Hematopoietic multipotent progenitor cell treated with erythropoietin and hydrocortisone succinate and interleukin-3 and kit ligand, for 6 days (in vitro differentiated cells): ENCODE measurements at regions not wholly inside any gene's neighbourhood (a gene's known extent, or its start where the extent isn't known, plus 50 kb on each side); places are given as distances from the start of the nearest gene placed in this dataset.

Source experiments
- DNase-seq: peaks from one replicate; pipeline ENCODE4 v3.0.0-alpha.2; 2015

GRCh38 chr17:17398188-17398942, 78.4 kb upstream of the MED9 start:
- no peak for DNase-seq

DNA sequence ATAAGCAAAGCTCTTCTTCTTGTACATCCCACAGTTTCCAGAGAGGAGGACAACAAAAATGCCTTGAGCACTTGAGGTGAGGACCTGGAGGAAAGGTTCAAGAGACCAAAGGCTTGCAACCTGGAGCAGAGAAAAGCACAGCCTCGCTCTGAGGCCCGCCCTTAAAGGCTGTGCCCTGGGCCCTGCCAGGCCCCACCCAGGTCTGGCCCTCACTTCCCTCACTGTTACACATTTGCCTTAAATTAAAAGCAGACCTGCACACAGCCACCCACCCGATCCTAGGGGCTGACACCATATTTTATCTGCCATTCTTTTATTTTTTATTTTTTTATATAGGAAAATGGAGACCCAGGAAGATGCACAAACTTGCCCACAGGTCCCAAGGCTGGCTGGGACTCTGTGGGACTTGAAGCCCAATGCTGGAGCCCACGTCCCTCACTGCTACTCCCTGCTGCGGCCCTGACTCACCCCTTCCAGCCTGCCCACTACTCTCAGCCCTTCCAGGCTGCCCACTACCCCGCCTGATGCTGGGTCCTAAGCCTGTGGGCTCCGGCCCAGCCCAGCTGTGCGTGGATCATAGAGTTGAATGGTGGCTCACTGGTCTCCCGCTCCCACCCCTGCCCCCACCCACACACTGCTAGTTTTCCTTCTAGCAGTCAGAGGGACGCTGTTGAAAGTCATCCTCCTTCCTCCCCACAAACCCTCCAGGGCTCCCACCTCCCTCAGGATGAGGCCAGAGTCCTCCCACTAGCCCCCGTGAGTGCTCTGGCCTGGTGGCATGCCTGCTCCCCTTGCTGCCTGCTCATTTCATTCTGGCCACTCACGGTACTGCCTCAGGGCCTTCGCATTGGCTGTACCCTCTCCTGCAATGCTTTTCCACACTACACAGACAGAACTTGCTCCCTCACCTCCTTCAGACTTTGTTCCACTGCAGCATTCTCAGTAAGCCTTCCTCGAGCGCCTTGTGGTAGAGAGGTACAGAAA, 77.6 kb upstream of the MED9 start:
- peak; percentile 57 for DNase-seq

DNA sequence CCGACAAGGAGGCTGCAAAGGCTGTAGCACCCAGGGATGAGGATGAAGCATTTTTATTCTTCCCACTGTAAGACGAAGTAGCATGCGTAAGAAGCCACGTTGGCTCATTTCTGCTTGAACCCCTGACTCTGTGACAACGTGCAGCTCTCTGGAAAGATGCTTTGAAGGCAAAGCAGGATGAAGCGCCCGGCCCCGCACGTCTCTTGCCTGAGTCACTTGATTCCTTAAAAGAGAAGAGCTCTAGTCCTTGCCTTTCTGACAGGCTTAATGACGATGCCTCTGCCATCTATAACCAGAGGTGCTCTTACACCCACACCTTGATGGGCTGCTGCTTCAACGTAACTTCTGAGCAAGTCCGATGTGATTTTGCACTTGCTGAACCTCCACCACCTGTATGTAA, 76.7 kb upstream of the MED9 start:
- no peak for DNase-seq

DNA sequence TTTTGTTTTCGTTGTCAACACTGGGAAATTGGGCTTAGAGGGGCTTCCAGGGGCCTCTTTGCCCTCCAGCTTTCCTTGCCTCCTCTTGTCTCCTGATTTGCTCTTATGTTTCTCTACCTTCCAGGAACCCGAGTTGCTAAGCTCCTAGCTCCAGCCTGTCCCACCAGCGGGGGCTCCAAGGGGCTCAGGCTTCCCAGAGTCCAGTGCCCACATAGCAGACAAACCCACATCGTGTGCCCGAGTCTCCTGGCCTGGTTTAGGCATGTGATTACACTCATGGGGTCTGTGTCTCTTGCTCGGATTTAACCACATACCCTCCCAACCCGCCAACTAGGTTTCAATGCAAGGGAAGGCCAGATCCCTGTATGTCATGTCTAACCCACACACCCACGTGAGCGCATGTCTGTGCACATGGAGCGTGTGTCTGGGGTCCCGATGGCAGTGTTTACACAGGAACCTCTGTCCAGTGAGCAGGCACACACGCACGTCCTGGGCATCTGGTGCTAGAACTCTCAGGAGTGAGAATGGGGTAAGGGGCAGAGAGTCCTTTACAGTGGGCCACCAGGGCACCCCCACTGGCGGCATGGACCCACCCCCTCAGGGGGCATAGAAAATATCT, 76.1 kb upstream of the MED9 start:
- DNase-seq, result no peak

DNA sequence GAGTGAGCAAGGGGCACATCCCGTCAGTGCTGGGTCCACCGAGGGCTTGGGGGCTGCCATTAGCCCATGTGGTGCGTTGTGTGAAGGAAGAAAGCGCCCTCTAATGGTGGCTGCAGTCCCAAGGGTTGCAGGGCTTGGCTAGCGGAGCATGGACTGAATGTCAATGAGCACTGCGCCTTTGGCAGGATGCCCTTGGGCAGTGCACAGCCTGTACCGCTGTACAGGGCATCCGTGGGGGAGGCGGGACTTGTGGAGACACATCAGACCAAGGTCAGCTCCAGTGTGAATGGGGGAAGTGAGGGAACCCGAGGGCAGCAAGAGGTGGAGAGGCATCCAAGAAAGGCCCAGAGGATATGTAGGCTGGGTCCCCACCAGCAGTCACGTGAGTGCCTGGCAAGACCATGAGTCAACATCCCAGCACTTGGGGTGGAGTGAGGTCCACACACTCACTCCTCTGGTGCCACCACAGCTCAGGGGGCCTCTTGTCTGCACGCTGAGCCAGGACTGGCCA, 75.5 kb upstream of the MED9 start:
- DNase-seq, result peak; percentile 64

GRCh38 chr17:17402558-17402957, 74.2 kb upstream of the MED9 start:
- DNase-seq, result no peak

DNA sequence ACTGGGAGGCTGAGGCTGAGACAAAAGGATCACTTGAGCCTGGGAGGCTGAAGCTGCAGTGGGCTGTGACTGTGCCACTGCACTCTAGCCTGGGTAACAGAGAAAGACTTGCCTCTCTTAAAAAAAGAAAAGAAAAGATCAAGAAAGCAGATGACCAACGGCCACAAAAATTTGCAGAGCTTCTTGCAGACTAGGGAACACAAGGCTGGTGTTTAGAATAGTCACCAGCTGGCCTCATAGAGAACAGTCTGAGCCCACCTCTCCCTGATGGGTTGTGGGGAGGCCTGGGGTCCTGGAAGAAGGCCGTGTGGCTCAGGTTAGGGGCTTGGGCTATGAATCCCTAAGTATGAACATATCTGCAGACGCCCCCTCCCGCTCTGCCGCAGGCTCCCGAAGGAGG, 73.7 kb upstream of the MED9 start:
- DNase-seq, result no peak

GRCh38 chr17:17403899-17404576, 72.8 kb upstream of the MED9 start:
- DNase-seq, result peak; percentile 67

DNA sequence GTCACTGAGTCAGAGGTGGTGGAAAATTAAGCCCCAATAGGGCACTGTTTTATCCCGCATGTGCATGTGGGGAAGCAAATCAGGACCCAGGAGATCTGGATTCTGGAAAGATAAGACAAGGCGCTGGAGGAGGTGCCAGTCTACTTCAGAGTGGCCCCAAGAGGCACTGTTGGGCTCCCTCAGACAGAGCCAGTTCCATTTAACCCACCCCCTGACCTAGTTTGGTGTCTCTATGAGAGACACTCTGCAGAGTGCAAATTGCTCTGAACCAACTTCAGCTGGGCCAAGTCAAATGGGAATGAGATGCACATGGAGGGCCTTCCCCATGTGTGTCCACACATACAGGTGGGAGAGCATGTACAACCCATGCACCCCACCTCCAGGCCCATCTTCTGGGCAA, 71.1 kb upstream of the MED9 start:
- no peak for DNase-seq

- no peak for DNase-seq
Observed at GRCh38 chr17:17406225-17406624, 70.6 kb upstream of the MED9 start.

DNA sequence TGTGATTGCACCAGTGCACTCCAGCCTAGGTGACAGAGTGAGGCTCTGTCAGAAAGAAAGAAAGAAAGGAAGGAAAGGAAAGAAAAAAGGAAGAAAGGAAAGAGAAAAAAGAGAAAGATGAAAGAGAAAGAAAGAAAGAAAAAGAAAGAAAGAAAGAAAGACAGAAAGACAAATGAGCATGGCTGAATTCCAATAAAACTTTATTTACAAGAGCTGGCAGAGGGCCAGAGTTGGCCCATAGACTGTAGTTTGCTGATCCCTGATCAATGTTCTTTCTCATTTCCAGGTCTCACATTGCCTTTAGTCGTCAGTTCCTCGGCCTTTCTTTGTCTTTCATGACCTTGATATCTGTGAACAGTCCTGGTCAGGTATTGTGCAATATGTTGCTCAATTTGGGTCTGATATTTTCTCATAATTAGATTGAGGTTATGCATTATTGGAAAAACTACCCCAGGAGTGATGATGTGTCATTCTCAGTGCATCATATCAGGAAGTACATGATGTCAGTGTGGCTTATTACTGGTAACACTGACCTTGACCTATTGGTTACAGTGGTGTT, 68.5 kb upstream of the MED9 start:
- peak; percentile 73 for DNase-seq

DNA sequence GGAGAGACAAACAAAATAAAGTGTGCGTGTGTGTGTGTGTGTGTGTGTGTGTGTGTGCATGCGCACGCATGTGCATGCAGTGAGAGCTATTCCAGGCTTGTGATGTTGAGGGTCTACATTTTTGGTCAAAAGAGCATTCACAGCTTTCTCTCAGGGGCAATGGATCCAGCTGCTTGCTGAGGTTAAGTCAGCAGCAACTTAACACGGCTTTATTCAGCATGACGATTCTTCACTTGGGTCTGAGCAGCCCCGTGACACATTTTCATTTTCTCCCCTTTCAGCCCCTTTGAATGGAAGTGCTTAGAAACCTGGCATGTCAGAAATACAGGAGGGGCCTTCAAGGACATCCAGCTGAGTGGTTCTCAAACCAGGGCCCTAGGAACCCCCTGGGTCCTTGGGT, 66.4 kb upstream of the MED9 start:
- no peak for DNase-seq

DNA sequence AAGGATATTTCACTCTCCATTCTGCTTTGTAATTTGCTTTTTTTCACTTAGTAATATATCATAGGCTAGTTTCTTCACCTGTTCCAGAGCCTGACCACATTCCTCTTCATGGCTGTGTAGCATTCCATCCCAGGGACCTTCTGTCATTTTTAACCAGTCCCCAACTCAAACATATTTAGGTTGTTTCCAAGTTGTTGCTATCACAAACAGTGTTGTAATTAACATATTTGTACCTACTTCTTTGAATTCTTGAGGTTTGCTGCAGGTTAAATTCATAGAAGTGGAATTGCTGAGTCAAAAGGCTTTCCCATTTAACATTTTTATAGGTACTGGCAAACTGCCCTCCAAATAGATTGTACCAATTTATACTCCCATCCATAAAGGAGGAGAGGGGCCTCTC, 65.1 kb upstream of the MED9 start:
- DNase-seq, result no peak

DNA sequence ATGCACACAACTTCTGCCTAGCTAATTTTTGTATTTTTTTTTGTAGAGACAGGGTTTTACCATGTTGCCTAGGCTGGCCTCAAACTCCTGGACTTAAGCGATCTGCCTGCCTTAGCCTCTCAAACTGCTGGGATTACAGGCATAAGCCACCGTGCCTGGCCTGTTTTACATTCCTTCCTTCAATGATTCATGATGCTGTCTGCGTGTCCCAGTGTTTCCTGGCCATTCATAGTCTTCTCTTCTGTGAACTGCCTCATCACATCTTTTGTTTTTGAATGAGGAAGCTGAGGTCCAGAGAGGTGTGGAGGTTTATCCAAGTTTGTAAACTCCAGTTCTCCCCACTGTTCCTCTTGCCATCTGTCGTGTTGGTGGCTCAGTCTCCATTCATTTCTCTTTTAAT, 64.5 kb upstream of the MED9 start:
- no peak for DNase-seq

DNA sequence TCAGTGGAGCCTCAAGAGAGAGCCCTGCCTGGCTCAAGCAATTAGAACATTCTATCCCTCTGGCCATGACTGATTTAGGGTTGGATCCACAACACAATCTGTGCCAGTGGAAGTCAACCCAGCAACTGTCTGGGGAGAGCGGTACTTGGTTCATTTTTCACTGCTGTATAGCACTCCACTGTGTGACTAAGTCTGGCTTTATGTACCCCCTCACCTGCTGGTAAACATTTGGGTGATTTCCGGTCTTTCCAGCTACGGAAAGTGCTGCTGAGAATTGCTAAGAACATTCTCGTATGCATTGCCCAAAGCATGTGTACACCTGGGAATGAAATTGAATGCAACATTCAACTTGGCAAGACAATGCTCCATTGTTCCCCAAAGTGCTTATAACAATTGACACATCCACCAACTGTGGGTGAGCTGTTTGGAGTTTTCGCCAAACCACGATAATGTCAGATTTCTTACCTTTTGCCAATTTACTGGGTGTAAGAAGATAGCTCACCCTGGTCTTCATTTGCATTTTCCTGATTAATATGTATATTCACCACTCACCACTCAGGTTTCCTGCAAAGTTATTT, 63.5 kb upstream of the MED9 start:
- DNase-seq, result no peak

- no peak for DNase-seq
Observed at GRCh38 chr17:17413821-17414220, 63.0 kb upstream of the MED9 start.

GRCh38 chr17:17414341-17414805, 62.4 kb upstream of the MED9 start:
- DNase-seq, result no peak

DNA sequence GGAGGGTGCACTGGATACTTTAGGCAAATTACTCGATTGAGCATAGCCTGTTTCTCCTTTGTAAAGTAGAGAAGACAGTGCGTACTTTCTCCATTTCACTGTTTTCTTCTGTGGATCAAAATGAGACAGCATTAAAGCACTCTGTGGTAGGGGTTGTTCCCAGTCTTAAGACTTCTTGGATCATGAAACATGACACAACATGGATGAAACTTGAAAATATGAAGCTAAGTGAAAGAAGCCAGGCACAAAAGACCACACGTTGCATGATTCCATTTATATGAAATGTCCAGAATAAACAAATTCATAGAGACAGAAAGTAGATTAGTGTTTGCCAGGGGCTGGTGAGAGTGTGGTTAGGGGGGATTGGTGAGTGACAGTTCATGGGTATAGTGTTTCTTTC, 61.8 kb upstream of the MED9 start:
- no peak for DNase-seq

GRCh38 chr17:17416007-17416399, 60.8 kb upstream of the MED9 start:
- DNase-seq, result peak; percentile 93

DNA sequence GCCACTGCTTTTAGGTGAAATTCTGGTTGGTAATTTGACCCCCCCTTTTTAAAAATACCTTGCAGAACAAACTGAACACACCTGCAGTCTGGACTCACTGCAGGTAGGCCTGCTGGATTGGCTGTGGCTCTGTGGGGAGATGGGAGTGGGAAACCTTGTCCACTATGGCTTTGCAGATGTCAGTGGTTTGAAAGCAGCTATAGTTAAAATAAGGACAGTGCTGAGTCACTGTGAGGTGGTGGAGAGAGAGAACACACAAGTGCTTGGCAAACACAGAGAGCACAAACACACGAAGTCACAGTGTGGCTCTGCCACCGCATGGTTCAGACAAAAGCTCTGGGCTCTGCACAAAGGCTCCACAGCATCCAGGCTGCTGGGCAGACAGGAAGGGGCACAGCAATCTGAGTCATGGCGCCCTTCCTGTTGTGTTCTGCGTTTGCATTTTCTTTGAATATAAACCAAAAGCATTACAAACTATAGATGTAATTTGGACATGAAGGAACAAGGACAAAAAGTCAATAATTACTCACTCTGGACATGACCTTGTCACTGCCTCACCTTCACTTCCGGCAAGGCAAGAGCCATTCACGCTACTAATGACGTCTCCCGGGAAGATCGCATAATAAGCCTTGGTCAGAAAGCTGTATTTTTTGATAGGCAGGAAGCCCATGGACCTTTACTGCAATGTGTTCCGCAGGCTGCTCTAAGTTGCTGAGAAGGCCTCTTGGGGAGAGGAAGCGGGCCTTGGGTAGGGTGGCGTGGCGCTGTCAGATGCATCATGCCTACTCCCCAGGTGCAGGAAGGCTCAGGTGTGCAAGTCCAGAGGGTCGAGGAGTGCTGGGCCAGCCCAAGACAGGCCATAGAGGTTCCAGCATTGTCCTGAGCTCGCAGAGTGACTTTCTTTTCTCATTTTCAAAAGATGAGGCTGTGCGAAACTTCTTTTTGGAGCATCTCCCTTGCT, 60.1 kb upstream of the MED9 start:
- DNase-seq, result peak; percentile 78

DNA sequence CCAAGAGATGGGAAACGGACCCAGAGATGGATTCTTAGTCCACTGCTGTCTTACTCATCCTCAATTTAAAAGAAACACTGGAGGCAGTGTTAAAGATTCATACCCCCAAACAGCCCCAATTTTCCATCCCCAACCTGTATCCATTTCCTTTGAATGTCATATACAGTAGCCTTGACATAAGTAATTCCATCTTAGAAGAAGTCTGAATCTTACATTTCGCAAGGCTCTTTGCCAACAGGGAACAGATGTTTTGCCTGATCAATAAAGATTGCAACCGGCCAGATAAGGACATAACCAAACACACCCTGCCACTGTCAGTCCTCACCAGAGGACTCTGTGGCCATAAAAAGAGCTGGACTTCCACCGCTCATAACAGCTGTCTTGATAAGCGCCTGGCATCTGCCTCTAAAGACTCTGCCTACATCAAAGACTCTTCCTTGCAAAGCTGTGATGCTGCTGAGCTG, 59.0 kb upstream of the MED9 start:
- peak; percentile 93 for DNase-seq
